ENCODE measurements at regions not wholly inside any gene's neighbourhood (a gene's known extent, or its start where the extent isn't known, plus 50 kb on each side); places are given as distances from the start of the nearest gene placed in this dataset.

GRCh38 chrX:39630344-39630743 lies 467.4 kb downstream of the BCOR start:
- no peak for DNase-seq (ENCODE audit: low read depth)

GRCh38 chrX:39631276-39632229 lies 466.2 kb downstream of the BCOR start:
- DNase-seq (ENCODE audit: low read depth), result no peak
- TF ChIP-seq CTCF (conservative IDR thresholded peaks at IDR 0.05; ENCODE audit: low read depth, low read length), result no peak
- H3K4me3 ChIP-seq (ENCODE audit: low read length), result no peak overlapping the region

More at GRCh38 chrX:39630344-39630743, 467.4 kb downstream of the BCOR start:
- no peak overlapping the region for H3K4me3 ChIP-seq (ENCODE audit: low read length)
- no peak for TF ChIP-seq CTCF (conservative IDR thresholded peaks at IDR 0.05; ENCODE audit: low read depth, low read length)

- no peak for TF ChIP-seq CTCF (conservative IDR thresholded peaks at IDR 0.05; ENCODE audit: low read depth, low read length)
- no peak overlapping the region for H3K4me3 ChIP-seq (ENCODE audit: low read length)
- DNase-seq (ENCODE audit: low read depth), result no peak
Measured at GRCh38 chrX:39633293-39633692, 464.5 kb downstream of the BCOR start.

GRCh38 chrX:39636481-39636880 lies 461.3 kb downstream of the BCOR start:
- no peak overlapping the region for H3K4me3 ChIP-seq (ENCODE audit: low read length)
- no peak for DNase-seq (ENCODE audit: low read depth)
- TF ChIP-seq CTCF (conservative IDR thresholded peaks at IDR 0.05; ENCODE audit: low read depth, low read length), result no peak

GRCh38 chrX:39638526-39638925 lies 459.2 kb downstream of the BCOR start:
- no peak for TF ChIP-seq CTCF (conservative IDR thresholded peaks at IDR 0.05; ENCODE audit: low read depth, low read length)
- DNase-seq (ENCODE audit: low read depth), result no peak
- H3K4me3 ChIP-seq (ENCODE audit: low read length), result no peak overlapping the region

GRCh38 chrX:39639871-39640270 lies 457.9 kb downstream of the BCOR start:
- DNase-seq (ENCODE audit: low read depth), result no peak
- no peak for TF ChIP-seq CTCF (conservative IDR thresholded peaks at IDR 0.05; ENCODE audit: low read depth, low read length)
- H3K4me3 ChIP-seq (ENCODE audit: low read length), result no peak overlapping the region

GRCh38 chrX:39640866-39641265 lies 456.9 kb downstream of the BCOR start:
- no peak for TF ChIP-seq CTCF (conservative IDR thresholded peaks at IDR 0.05; ENCODE audit: low read depth, low read length)
- no peak overlapping the region for H3K4me3 ChIP-seq (ENCODE audit: low read length)
- DNase-seq (ENCODE audit: low read depth), result no peak
